ENCODE measurements at regions not wholly inside any gene's neighbourhood (a gene's known extent, or its start where the extent isn't known, plus 50 kb on each side); places are given as distances from the start of the nearest gene placed in this dataset.
A peak's percentile ranks its signal among the peaks of the same experiment; 100 is the strongest.
"Not testable (repeated sequence)": the region's sequence is repeated elsewhere in the genome, so short reads cannot be mapped to it uniquely, and the experiment has no call there.

- no peak for DNase-seq
- Mint-ChIP-seq H3K4me3 (no peak overlapping the region), H3K27me3 (ENCODE audit: low read depth) (peaks cover 5% of the 10 kb centered on the region), H3K4me1 (ENCODE audit: low read depth) (peaks cover 18% of the 10 kb centered on the region), H3K36me3 (ENCODE audit: insufficient read depth) (no peaks in the 10 kb centered on the region), H3K9me3 (no peaks in the 10 kb centered on the region)
- no peak for ATAC-seq
Observed at GRCh38 chr15:63434576-63435186, 53.0 kb upstream of the CA12 start.

DNA sequence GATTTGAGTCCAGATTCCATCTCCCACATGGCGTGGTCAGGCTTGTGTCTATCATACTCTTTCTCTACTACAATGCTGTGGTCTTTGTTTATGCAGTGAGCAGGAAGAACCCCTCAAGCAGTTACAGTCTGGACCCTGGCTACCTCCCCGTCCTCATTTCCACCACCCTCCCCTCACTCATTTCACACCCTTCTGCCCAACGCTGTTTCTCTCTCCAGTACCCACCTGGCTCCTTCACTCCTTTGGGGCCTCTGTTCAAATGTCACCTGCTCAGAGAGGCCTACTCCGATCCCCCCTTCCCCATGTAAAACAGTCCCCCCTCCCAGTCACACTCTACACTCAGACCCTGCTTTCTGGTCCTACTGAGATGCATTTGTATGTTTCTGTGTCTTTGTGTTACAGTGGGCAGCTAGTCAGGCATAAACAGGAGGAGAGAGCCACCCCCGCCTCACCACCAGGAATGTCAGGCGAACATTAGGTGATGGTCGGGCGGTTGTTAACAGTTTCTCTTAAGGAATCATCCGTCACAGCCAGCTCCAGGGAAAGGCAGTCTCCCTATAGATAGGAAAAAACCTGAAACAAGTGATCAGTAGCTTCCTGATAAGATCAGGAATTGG is 53.7 kb upstream of the CA12 start:
- Mint-ChIP-seq H3K9me3 (no peaks in the 10 kb centered on the region), H3K4me1 (ENCODE audit: low read depth) (peaks cover 23% of the 10 kb centered on the region), H3K4me3 (no peak overlapping the region), H3K27me3 (ENCODE audit: low read depth) (peaks cover 5% of the 10 kb centered on the region), H3K36me3 (ENCODE audit: insufficient read depth) (no peaks in the 10 kb centered on the region)
- ATAC-seq (no peak), DNase-seq (no peak)

GRCh38 chr15:63436341-63436740 is 54.7 kb upstream of the CA12 start:
- Mint-ChIP-seq H3K4me1 (ENCODE audit: low read depth) (peaks cover 31% of the 10 kb centered on the region), H3K9me3 (no peaks in the 10 kb centered on the region), H3K4me3 (no peak overlapping the region), H3K36me3 (ENCODE audit: insufficient read depth) (no peaks in the 10 kb centered on the region), H3K27me3 (ENCODE audit: low read depth) (peaks cover 5% of the 10 kb centered on the region)
- peak in 1 of 2 donors; percentile 11 for ATAC-seq
- no peak for DNase-seq

DNA sequence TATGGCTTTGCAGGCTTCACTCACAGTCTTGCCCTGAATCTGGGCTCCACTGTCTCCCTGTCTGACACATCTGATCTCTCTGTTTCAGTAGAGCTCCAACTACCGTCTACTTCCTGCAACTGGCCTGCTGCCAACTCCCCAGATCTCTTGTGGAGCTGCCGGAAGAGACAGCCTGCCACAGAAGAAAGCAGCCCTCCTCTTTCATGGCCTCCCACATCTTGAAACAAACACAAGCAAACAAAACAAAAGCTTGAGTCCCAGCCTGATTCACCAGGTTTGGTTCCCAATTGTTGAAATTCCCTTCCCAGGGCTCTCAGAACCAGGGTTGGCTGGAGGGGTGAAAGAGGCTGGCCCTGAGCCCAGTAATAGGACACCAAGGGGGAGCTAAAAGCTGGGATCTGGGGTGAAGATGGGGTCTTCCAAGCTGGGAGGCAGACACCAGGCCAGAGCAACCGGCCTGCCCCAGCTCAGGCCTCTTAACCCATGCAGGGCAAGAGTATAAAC is 55.3 kb upstream of the CA12 start:
- DNase-seq, result peak; percentile 66
- Mint-ChIP-seq H3K36me3 (ENCODE audit: insufficient read depth) (no peaks in the 10 kb centered on the region), H3K9me3 (no peaks in the 10 kb centered on the region), H3K27me3 (ENCODE audit: low read depth) (peaks cover 5% of the 10 kb centered on the region), H3K4me3 (no peak overlapping the region), H3K4me1 (ENCODE audit: low read depth) (peaks cover 31% of the 10 kb centered on the region)
- peak; percentile 85 to 91 for ATAC-seq

DNA sequence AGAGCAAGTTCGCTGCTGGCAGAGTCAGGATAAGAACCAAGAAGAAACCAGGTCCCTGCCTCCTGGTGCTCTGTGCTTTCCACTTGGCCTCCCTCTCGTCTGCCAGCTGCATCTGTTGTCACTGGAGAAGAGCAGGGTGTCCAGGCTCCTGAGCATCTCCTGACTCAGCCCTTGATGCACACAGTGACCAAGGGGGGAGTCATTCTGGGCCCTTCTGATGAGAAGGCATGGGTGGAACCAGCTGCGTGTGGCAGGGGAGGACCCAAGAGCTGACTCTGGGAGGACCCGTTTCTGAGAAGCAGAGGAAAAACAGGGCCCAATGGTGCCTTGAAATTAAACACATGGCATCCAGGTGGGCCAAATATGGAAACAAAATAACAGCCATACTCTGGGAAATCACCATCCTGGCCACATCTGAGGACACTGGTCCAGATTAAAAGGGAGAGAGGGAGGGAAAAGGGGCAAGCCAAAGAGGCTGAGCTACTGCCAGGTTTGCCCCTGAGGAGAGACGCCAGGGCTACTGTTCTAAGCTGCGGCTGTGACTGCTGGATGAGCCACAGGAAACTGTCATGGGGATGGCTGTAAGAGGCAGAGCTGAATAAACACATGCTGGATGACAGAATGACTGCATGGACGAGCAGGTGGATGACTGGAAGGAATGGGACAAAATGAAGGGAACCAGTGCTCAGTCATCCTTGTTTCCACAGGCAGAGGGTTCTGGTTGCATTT is 58.1 kb upstream of the CA12 start:
- H3K4me3 Mint-ChIP-seq, result no peak overlapping the region
- peaks cover 31% of the 10 kb centered on the region for H3K4me1 Mint-ChIP-seq (ENCODE audit: low read depth)

GRCh38 chr15:63440265-63440648 is 58.6 kb upstream of the CA12 start:
- ATAC-seq, result no peak
- Mint-ChIP-seq H3K4me3 (no peak overlapping the region), H3K4me1 (ENCODE audit: low read depth) (peaks cover 31% of the 10 kb centered on the region), H3K27me3 (ENCODE audit: low read depth) (no peaks in the 10 kb centered on the region), H3K9me3 (no peaks in the 10 kb centered on the region), H3K36me3 (ENCODE audit: insufficient read depth) (no peaks in the 10 kb centered on the region)
- DNase-seq, result no peak

More for the DNA sequence above, 58.1 kb upstream of the CA12 start:
- Mint-ChIP-seq H3K36me3 (ENCODE audit: insufficient read depth) (no peaks in the 10 kb centered on the region), H3K27me3 (ENCODE audit: low read depth) (no peaks in the 10 kb centered on the region), H3K9me3 (no peaks in the 10 kb centered on the region)
- no peak for DNase-seq
- peak; percentile 26 to 35 for ATAC-seq

GRCh38 chr15:63440756-63441155 is 59.1 kb upstream of the CA12 start:
- ATAC-seq, result no peak
- no peak for DNase-seq
- Mint-ChIP-seq H3K4me1 (ENCODE audit: low read depth) (peaks cover 31% of the 10 kb centered on the region), H3K27me3 (ENCODE audit: low read depth) (no peaks in the 10 kb centered on the region), H3K9me3 (no peaks in the 10 kb centered on the region), H3K36me3 (ENCODE audit: insufficient read depth) (no peaks in the 10 kb centered on the region), H3K4me3 (no peak overlapping the region)

DNA sequence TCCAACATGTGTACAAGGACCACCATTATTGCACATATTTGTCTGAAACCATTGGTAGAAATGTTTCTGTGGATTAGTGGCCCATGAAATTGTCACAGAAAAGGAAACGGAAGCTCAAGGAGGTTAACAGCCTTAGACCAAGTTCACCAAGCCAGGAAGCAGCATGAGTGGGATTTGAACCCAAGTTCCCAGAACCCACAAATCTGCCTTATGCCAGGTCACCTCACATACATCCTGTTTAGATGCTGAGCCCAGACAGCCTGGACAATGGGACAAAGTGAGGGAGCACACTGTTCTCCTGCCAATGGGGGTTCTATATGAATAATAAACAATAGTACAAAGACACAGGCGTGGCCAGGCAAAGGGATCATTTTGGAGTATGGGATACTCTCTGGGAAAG is 59.6 kb upstream of the CA12 start:
- peaks cover 32% of the 10 kb centered on the region for H3K4me1 Mint-ChIP-seq (ENCODE audit: low read depth)
- no peak for DNase-seq
- no peaks in the 10 kb centered on the region for H3K36me3 Mint-ChIP-seq (ENCODE audit: insufficient read depth)
- H3K27me3 Mint-ChIP-seq (ENCODE audit: low read depth), result no peaks in the 10 kb centered on the region
- H3K4me3 Mint-ChIP-seq, result no peak overlapping the region
- no peaks in the 10 kb centered on the region for H3K9me3 Mint-ChIP-seq
- ATAC-seq, result no peak

GRCh38 chr15:63442080-63442479 is 60.4 kb upstream of the CA12 start:
- Mint-ChIP-seq H3K4me3 (no peak overlapping the region), H3K4me1 (ENCODE audit: low read depth) (peaks cover 27% of the 10 kb centered on the region), H3K27me3 (ENCODE audit: low read depth) (no peaks in the 10 kb centered on the region), H3K9me3 (no peaks in the 10 kb centered on the region), H3K36me3 (ENCODE audit: insufficient read depth) (no peaks in the 10 kb centered on the region)
- no peak for DNase-seq
- ATAC-seq, result no peak

DNA sequence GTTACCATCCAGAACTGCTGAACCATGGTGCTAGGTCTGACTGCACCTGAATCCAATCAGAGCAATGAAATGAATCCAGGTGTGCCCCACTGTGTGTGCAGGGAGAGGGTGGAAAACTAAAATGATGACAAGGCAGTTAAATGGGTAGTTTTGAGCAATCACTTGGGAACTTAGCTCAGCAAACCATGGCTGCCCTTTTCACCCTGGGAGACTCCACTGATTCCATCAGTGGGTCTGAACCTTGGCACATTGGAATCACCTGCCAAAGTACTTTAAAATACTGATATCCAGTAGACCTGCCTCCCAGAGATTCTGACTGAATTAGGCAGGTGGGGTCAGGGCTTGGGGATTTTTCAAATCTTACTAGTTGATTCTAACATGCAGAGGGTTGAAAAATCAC is 59.8 kb upstream of the USP3 start:
- no peak for ATAC-seq
- Mint-ChIP-seq H3K4me1 (ENCODE audit: low read depth) (peaks cover 21% of the 10 kb centered on the region), H3K36me3 (ENCODE audit: insufficient read depth) (no peaks in the 10 kb centered on the region), H3K27me3 (ENCODE audit: low read depth) (no peaks in the 10 kb centered on the region), H3K9me3 (no peaks in the 10 kb centered on the region), H3K4me3 (no peak overlapping the region)
- DNase-seq, result no peak

- Mint-ChIP-seq H3K9me3 (no peaks in the 10 kb centered on the region), H3K36me3 (ENCODE audit: insufficient read depth) (no peaks in the 10 kb centered on the region)
Observed at GRCh38 chr15:63446255-63446654, 58.1 kb upstream of the USP3 start.

GRCh38 chr15:63447017-63447676 is 57.2 kb upstream of the USP3 start:
- Mint-ChIP-seq H3K4me3 (no peak overlapping the region), H3K9me3 (no peaks in the 10 kb centered on the region), H3K27me3 (ENCODE audit: low read depth) (no peaks in the 10 kb centered on the region), H3K4me1 (ENCODE audit: low read depth) (peaks cover 7% of the 10 kb centered on the region), H3K36me3 (ENCODE audit: insufficient read depth) (no peaks in the 10 kb centered on the region)
- no peak for ATAC-seq
- no peak for DNase-seq

More at GRCh38 chr15:63446255-63446654, 58.1 kb upstream of the USP3 start:
- Mint-ChIP-seq H3K4me3 (no peak overlapping the region), H3K27me3 (ENCODE audit: low read depth) (no peaks in the 10 kb centered on the region), H3K4me1 (ENCODE audit: low read depth) (peaks cover 7% of the 10 kb centered on the region)
- ATAC-seq, result peak; percentile 21 to 37
- no peak for DNase-seq

DNA sequence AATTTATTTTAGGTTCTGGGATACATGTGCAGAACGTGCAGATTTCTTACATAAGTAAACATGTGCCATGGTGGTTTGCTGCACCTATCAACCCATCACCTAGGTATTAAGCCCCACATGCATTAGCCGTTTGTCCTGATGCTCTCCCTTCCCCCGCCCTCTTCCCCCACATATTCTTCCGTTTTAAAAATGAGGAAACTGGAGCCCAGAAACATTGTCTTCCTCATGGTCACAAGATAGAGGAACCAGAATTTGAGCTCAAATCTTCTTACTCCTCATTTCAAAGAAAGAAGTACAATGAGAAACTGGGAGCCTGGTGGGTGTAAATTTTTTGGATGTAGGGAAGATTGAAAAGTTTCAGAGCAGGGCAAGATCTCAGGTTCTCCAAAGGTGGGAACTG is 56.1 kb upstream of the USP3 start:
- Mint-ChIP-seq H3K27me3 (ENCODE audit: low read depth) (no peaks in the 10 kb centered on the region), H3K4me1 (ENCODE audit: low read depth) (peaks cover 8% of the 10 kb centered on the region)

GRCh38 chr15:63448872-63449555 is 55.4 kb upstream of the USP3 start:
- not testable (repeated sequence) for DNase-seq; H3K4me1 Mint-ChIP-seq (ENCODE audit: low read depth)

More for the DNA sequence above, 56.1 kb upstream of the USP3 start:
- no peak overlapping the region for H3K4me3 Mint-ChIP-seq
- DNase-seq (no peak), ATAC-seq (no peak)
- H3K36me3 Mint-ChIP-seq (ENCODE audit: insufficient read depth), result no peaks in the 10 kb centered on the region
- no peaks in the 10 kb centered on the region for H3K9me3 Mint-ChIP-seq

More at GRCh38 chr15:63448872-63449555, 55.4 kb upstream of the USP3 start:
- ATAC-seq; H3K4me3 Mint-ChIP-seq; H3K27me3 Mint-ChIP-seq (ENCODE audit: low read depth); H3K9me3 Mint-ChIP-seq; H3K36me3 Mint-ChIP-seq (ENCODE audit: insufficient read depth): not testable (repeated sequence)

All from activated T-cell treated with anti-CD3 and anti-CD28 coated beads, Interleukin-2, amount 50 U/mL, for 4 hours (primary cell).